ENCODE measurements at regions not wholly inside any gene's neighbourhood (a gene's known extent, or its start where the extent isn't known, plus 50 kb on each side); places are given as distances from the start of the nearest gene placed in this dataset.
A peak's percentile ranks its signal among the peaks of the same experiment; 100 is the strongest.

GRCh38 chr2:209367075-209367747, 56.6 kb upstream of the MAP2 start:
- Histone ChIP-seq H3K27me3 (no peaks in the 10 kb centered on the region), H3K4me3 (no peak overlapping the region), H3K9me3 (no peaks in the 10 kb centered on the region), H3K36me3 (ENCODE audit: low read depth, missing control alignments) (no peaks in the 10 kb centered on the region), H3K4me1 (no peaks in the 10 kb centered on the region), H3K27ac (no peak overlapping the region)
- 97% methylated on average over 1 of the region's 1 CpG for WGBS, 2 donors
- intact Hi-C loops (cut with DNase I; ENCODE audit: low total_unique reads): no loop called here
- no peak for TF ChIP-seq POLR2A (IDR thresholded peaks at IDR 0.05)
- TF ChIP-seq, protein P1, sequence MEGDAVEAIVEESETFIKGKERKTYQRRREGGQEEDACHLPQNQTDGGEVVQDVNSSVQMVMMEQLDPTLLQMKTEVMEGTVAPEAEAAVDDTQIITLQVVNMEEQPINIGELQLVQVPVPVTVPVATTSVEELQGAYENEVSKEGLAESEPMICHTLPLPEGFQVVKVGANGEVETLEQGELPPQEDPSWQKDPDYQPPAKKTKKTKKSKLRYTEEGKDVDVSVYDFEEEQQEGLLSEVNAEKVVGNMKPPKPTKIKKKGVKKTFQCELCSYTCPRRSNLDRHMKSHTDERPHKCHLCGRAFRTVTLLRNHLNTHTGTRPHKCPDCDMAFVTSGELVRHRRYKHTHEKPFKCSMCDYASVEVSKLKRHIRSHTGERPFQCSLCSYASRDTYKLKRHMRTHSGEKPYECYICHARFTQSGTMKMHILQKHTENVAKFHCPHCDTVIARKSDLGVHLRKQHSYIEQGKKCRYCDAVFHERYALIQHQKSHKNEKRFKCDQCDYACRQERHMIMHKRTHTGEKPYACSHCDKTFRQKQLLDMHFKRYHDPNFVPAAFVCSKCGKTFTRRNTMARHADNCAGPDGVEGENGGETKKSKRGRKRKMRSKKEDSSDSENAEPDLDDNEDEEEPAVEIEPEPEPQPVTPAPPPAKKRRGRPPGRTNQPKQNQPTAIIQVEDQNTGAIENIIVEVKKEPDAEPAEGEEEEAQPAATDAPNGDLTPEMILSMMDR (IDR thresholded peaks at IDR 0.05): no peak
- DNase-seq: no peak

DNA sequence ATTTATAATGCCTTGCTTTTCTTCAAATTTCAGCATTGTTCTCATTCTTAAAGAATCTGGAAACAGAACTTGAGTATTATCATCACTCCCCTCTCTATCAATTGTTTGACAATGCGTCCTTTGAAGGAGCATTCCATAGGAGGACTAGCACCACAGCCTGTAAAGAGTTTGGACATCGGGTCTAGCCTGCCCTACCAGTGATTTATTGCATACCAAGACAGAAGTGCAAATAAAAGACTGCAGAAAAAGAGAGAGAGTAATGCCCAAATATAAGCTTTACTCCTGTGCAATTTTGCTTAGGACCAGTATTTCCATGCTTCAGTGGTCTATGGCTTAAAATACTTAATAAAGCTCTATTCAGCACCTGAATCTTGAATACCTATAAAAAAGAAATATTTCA, 55.4 kb upstream of the MAP2 start:
- Histone ChIP-seq H3K4me1 (no peaks in the 10 kb centered on the region), H3K27me3 (no peaks in the 10 kb centered on the region), H3K27ac (no peak overlapping the region), H3K9me3 (no peaks in the 10 kb centered on the region), H3K4me3 (no peak overlapping the region), H3K36me3 (ENCODE audit: low read depth, missing control alignments) (no peaks in the 10 kb centered on the region)
- TF ChIP-seq POLR2A (IDR thresholded peaks at IDR 0.05): no peak
- TF ChIP-seq, protein P1 (IDR thresholded peaks at IDR 0.05): no peak
- no peak for DNase-seq
- WGBS, 2 donors: 37 to 46% methylated on average over 2 of the region's 2 CpGs
- intact Hi-C loops (cut with DNase I; ENCODE audit: low total_unique reads): no loop called here

DNA sequence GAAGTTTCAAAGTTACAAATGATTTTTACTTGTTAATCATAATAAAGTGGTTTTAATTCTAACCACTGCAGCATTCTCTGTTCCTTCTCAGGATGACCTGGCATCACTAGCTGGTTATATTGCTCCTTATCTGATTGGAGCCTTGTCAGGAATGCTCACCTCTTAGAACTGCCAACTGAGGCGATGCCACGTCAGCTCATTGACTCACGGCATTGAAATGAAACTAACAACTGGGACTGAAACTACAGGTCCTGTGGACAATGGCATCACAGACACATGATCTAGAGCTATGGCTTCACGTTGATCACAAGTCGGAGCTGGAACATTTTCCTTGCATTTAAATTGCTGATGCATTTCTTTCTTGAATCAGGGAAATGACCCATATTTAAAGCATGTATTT, 54.9 kb upstream of the MAP2 start:
- 28 to 35% methylated on average over 5 of the region's 5 CpGs for WGBS, 2 donors
- H3K9me3 ChIP-seq: no peaks in the 10 kb centered on the region
- H3K4me3 ChIP-seq: no peak overlapping the region
- H3K27me3 ChIP-seq: no peaks in the 10 kb centered on the region
- H3K27ac ChIP-seq: no peak overlapping the region
- no peaks in the 10 kb centered on the region for H3K4me1 ChIP-seq
- DNase-seq: peak; percentile 38
- intact Hi-C loops (cut with DNase I; ENCODE audit: low total_unique reads): no loop called here
- H3K36me3 ChIP-seq (ENCODE audit: low read depth, missing control alignments): no peaks in the 10 kb centered on the region
- no peak for TF ChIP-seq POLR2A (IDR thresholded peaks at IDR 0.05)
- TF ChIP-seq, protein P1 (IDR thresholded peaks at IDR 0.05): no peak

GRCh38 chr2:209369656-209370055, 54.2 kb upstream of the MAP2 start:
- Histone ChIP-seq H3K4me1 (no peaks in the 10 kb centered on the region), H3K36me3 (ENCODE audit: low read depth, missing control alignments) (no peaks in the 10 kb centered on the region), H3K9me3 (no peaks in the 10 kb centered on the region), H3K27ac (no peak overlapping the region), H3K4me3 (no peak overlapping the region), H3K27me3 (no peaks in the 10 kb centered on the region)
- DNase-seq: no peak
- TF ChIP-seq, protein P1 (IDR thresholded peaks at IDR 0.05): no peak
- TF ChIP-seq POLR2A (IDR thresholded peaks at IDR 0.05): no peak
- intact Hi-C loops (cut with DNase I; ENCODE audit: low total_unique reads): no loop called here

- Histone ChIP-seq H3K27me3 (no peaks in the 10 kb centered on the region), H3K4me3 (no peak overlapping the region), H3K36me3 (ENCODE audit: low read depth, missing control alignments) (no peaks in the 10 kb centered on the region), H3K4me1 (no peaks in the 10 kb centered on the region), H3K27ac (no peak overlapping the region), H3K9me3 (no peaks in the 10 kb centered on the region)
- DNase-seq: no peak
- intact Hi-C loops (cut with DNase I; ENCODE audit: low total_unique reads): no loop called here
- no peak for TF ChIP-seq POLR2A (IDR thresholded peaks at IDR 0.05)
- TF ChIP-seq, protein P1 (IDR thresholded peaks at IDR 0.05): no peak
- WGBS, 2 donors: 84 to 87% methylated on average over 2 of the region's 2 CpGs
Measured at GRCh38 chr2:209371407-209371806, 52.4 kb upstream of the MAP2 start.
